H9 (cell line): ENCODE measurements at regions not wholly inside any gene's neighbourhood (a gene's known extent, or its start where the extent isn't known, plus 50 kb on each side); places are given as distances from the start of the nearest gene placed in this dataset.

Experiments
- DNase-seq: peaks from one replicate; pipeline ENCODE4 v3.0.0-alpha.2; 2017
- H2AFZ ChIP-seq: one replicate; pipeline ENCODE4 v1.6.1; 2013; ENCODE audit warnings: mild to moderate bottlenecking, low read length, control low read depth, moderate library complexity
- H2AK5ac ChIP-seq: 2 replicates; pipeline ENCODE4 v1.6.1; 2013; ENCODE audit warnings: low read length, control low read depth, mixed read lengths; ENCODE audit not compliant: insufficient read length
- H2BK120ac ChIP-seq: one replicate; pipeline ENCODE4 v1.6.1; 2013; ENCODE audit warnings: low read depth, mild to moderate bottlenecking, low read length, control low read depth, inconsistent platforms; ENCODE audit not compliant: poor library complexity, severe bottlenecking
- H2BK12ac ChIP-seq: 2 replicates; pipeline ENCODE4 v1.6.1; 2013; ENCODE audit warnings: low read length, control low read depth, mixed read lengths, low read depth; ENCODE audit not compliant: insufficient read length
- H2BK15ac ChIP-seq: 2 replicates; pipeline ENCODE4 v1.6.1; 2013; ENCODE audit warnings: low read depth, low read length, control low read depth
- H2BK20ac ChIP-seq: one replicate; pipeline ENCODE4 v1.6.1; 2013; ENCODE audit warnings: low read depth, mild to moderate bottlenecking, low read length, control low read depth, inconsistent platforms; ENCODE audit not compliant: poor library complexity, severe bottlenecking
- H2BK5ac ChIP-seq: 2 replicates; pipeline ENCODE4 v1.6.1; 2013; ENCODE audit warnings: low read length, control low read depth, mixed read lengths; ENCODE audit not compliant: insufficient read length
- H3K14ac ChIP-seq: 2 replicates; pipeline ENCODE4 v1.6.1; 2013; ENCODE audit warnings: low read length, control low read depth; ENCODE audit not compliant: insufficient read depth
- H3K18ac ChIP-seq: 2 replicates; pipeline ENCODE4 v1.6.1; 2013; ENCODE audit warnings: low read depth, mild to moderate bottlenecking, mixed read lengths, low read length, control low read depth; ENCODE audit not compliant: insufficient read length
- H3K23ac ChIP-seq: 2 replicates; pipeline ENCODE4 v1.6.1; 2013; ENCODE audit warnings: low read length, control low read depth, mixed read lengths, low read depth; ENCODE audit not compliant: insufficient read length
- H3K23me2 ChIP-seq: 2 replicates; pipeline ENCODE4 v1.6.1; 2013; ENCODE audit warnings: low read depth, mild to moderate bottlenecking, mixed read lengths, low read length, control low read depth; ENCODE audit not compliant: insufficient read length, poor library complexity, severe bottlenecking
- H3K27ac ChIP-seq: 2 replicates; pipeline ENCODE4 v1.5.1; 2013; ENCODE audit warnings: low read length, control low read depth, mixed read lengths, low read depth; ENCODE audit not compliant: insufficient read length
- H3K27me3 ChIP-seq: 2 replicates; pipeline ENCODE4 v1.6.1; 2013; ENCODE audit warnings: low read length, control low read depth, inconsistent platforms; ENCODE audit not compliant: insufficient read depth
- H3K4ac ChIP-seq: 2 replicates; pipeline ENCODE4 v1.6.1; 2013; ENCODE audit warnings: low read depth, mild to moderate bottlenecking, control low read depth, inconsistent platforms, low read length, moderate library complexity
- H3K4me1 ChIP-seq: 2 replicates; pipeline ENCODE4 v1.6.1; 2013; ENCODE audit warnings: low read length, control low read depth, inconsistent platforms; ENCODE audit not compliant: insufficient read depth
- H3K4me2 ChIP-seq: 2 replicates; pipeline ENCODE4 v1.6.1; 2013; ENCODE audit warnings: low read length, control low read depth, mixed read lengths; ENCODE audit not compliant: insufficient read length, insufficient read depth
- H3K56ac ChIP-seq: 2 replicates; pipeline ENCODE4 v1.6.1; 2013; ENCODE audit warnings: low read depth, mild to moderate bottlenecking, mixed read lengths, low read length, control low read depth; ENCODE audit not compliant: insufficient read length
- H3K79me1 ChIP-seq: 2 replicates; pipeline ENCODE4 v1.6.1; 2013; ENCODE audit warnings: low read depth, mild to moderate bottlenecking, moderate library complexity, low read length, control low read depth, inconsistent platforms; ENCODE audit not compliant: insufficient read depth, poor library complexity, severe bottlenecking
- H3K79me2 ChIP-seq: 2 replicates; pipeline ENCODE4 v1.6.1; 2013; ENCODE audit warnings: low read length, control low read depth, inconsistent platforms; ENCODE audit not compliant: insufficient read depth
- H3K9ac ChIP-seq: 2 replicates; pipeline ENCODE4 v1.6.1; 2013; ENCODE audit warnings: low read length, control low read depth, mixed read lengths; ENCODE audit not compliant: insufficient read length; ENCODE audit errors: extremely low read depth
- H3K9me3 ChIP-seq: one replicate; pipeline ENCODE4 v1.6.1; 2013; ENCODE audit warnings: low read depth, low read length, inconsistent platforms; ENCODE audit not compliant: control insufficient read depth
- H3T11ph ChIP-seq: one replicate; pipeline ENCODE4 v1.6.1; 2013; ENCODE audit warnings: mild to moderate bottlenecking, low read length, control low read depth, inconsistent platforms
- H4K20me1 ChIP-seq: one replicate; pipeline ENCODE4 v1.6.1; 2013; ENCODE audit not compliant: control insufficient read depth, insufficient read length, insufficient read depth
- H4K5ac ChIP-seq: 2 replicates; pipeline ENCODE4 v1.6.1; 2013; ENCODE audit warnings: low read depth, mild to moderate bottlenecking, mixed read lengths, low read length, control low read depth; ENCODE audit not compliant: insufficient read length
- H4K8ac ChIP-seq: replicated peaks from 2 replicates; pipeline ENCODE4 v1.6.1; 2013; ENCODE audit warnings: low read length, control low read depth, mixed read lengths, low read depth; ENCODE audit not compliant: insufficient read length
- H4K91ac ChIP-seq: 2 replicates; pipeline ENCODE4 v1.6.1; 2013; ENCODE audit warnings: low read depth, mild to moderate bottlenecking, moderate library complexity, mixed read lengths, low read length, control low read depth; ENCODE audit not compliant: insufficient read length
- H3K27ac Mint-ChIP-seq, 3 experiments: 2 replicates in 2 of 3; 3 replicates in 1 of 3; pipeline ENCODE4 v1.8.0; 2020 to 2021; ENCODE audit warnings: mixed read lengths in 3 of 3, mild to moderate bottlenecking in 1 of 3, moderate library complexity in 1 of 3
- H3K27me3 Mint-ChIP-seq: 2 replicates; pipeline ENCODE4 v1.8.0; 2021; ENCODE audit warnings: low read depth, mild to moderate bottlenecking, moderate library complexity, mixed read lengths
- H3K36me3 Mint-ChIP-seq, 3 experiments: 2 replicates in 2 of 3; 3 replicates in 1 of 3; pipeline ENCODE4 v1.8.0; 2020 to 2021; ENCODE audit warnings: low read depth in 3 of 3, mixed read lengths in 3 of 3; ENCODE audit not compliant: insufficient read depth in 1 of 3
- H3K4me1 Mint-ChIP-seq, 2 experiments: 2 replicates each; pipeline ENCODE4 v1.8.0; 2020; ENCODE audit warnings: mixed read lengths in 2 of 2
- H3K4me3 Mint-ChIP-seq, 2 experiments: 2 replicates in 1 of 2; 3 replicates in 1 of 2; pipeline ENCODE4 v1.8.0; 2020 to 2021; ENCODE audit warnings: mild to moderate bottlenecking in 2 of 2, mixed read lengths in 2 of 2, moderate library complexity in 1 of 2
- H3K9me3 Mint-ChIP-seq, 2 experiments: 2 replicates in 1 of 2; 3 replicates in 1 of 2; pipeline ENCODE4 v1.8.0; 2020; ENCODE audit warnings: mild to moderate bottlenecking in 2 of 2, mixed read lengths in 2 of 2, moderate library complexity in 1 of 2
- WGBS: extraction: QIAGEN DNeasy Blood & Tissue Kit; methylation state at CpG from one replicate; pipeline ENCODE4 v1.1.7; 2013; ENCODE audit warnings: missing lambda C conversion rate, low lambda C conversion rate, mixed read lengths; ENCODE audit not compliant: insufficient read length; ENCODE audit errors: extremely low coverage; 5-methylcytosine and 5-hydroxymethylcytosine counted together
- TF ChIP-seq, protein P1 (sequence below): fragments of 200-600 bp; sonication (generic); conservative IDR thresholded peaks from 3 replicates; pipeline ENCODE4 v1.8.0; 2021; ENCODE audit warnings: antibody characterized with exemption, mild to moderate bottlenecking

DNA sequence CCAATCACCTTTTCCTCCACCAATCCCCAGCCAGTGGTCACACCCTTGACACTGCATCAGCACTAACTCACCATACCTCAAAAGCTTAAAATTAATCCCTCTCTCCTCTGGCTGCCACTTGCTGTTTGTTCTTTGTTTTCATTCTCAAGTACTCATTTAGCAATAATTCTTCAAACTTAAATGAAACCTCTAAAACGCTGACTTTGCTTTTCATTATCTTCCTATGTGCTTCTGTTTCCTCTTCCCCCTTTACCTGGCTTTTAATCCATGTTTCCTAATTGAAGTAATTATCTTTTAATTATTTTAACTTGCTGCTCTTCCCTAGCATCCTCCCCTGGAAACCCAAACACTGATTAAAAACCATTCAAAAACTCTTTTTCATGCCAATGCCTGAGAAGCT lies 348.9 kb upstream of the MEOX2 start:
- Mint-ChIP-seq H3K36me3 (no peaks in the 10 kb centered on the region), H3K4me3 (no peak overlapping the region)
- H3K9ac ChIP-seq: no peak overlapping the region

More for the DNA sequence above, 348.9 kb upstream of the MEOX2 start:
- Histone ChIP-seq H4K8ac (no peak overlapping the region), H2BK20ac (no peak overlapping the region), H2BK15ac (no peak overlapping the region), H2BK120ac (no peak overlapping the region), H2AK5ac (no peak overlapping the region), H4K5ac (no peak overlapping the region), H3K23me2 (no peaks in the 10 kb centered on the region), H3K14ac (no peak overlapping the region), H4K20me1 (no peaks in the 10 kb centered on the region), H3K27me3 (no peaks in the 10 kb centered on the region), H3K4ac (no peak overlapping the region), H3K9me3 (no peaks in the 10 kb centered on the region), H2AFZ (no peak overlapping the region), H2BK5ac (no peak overlapping the region), H3K27ac (no peak overlapping the region), H2BK12ac (no peak overlapping the region), H4K91ac (no peak overlapping the region), H3K56ac (no peak overlapping the region), H3T11ph (no peak overlapping the region), H3K23ac (no peak overlapping the region), H3K4me2 (no peak overlapping the region), H3K4me1 (no peaks in the 10 kb centered on the region), H3K18ac (no peak overlapping the region), H3K79me2 (no peaks in the 10 kb centered on the region), H3K79me1 (no peaks in the 10 kb centered on the region)
- no CpG with 5 or more reads among the region's 1 CpG for WGBS
- H3K4me1 Mint-ChIP-seq: peaks cover 0 to 14% of the 10 kb centered on the region in 2 experiments; a peak in 2 of 4 replicates
- DNase-seq: no peak
- no peaks in the 10 kb centered on the region for H3K9me3 Mint-ChIP-seq
- TF ChIP-seq, protein P1, sequence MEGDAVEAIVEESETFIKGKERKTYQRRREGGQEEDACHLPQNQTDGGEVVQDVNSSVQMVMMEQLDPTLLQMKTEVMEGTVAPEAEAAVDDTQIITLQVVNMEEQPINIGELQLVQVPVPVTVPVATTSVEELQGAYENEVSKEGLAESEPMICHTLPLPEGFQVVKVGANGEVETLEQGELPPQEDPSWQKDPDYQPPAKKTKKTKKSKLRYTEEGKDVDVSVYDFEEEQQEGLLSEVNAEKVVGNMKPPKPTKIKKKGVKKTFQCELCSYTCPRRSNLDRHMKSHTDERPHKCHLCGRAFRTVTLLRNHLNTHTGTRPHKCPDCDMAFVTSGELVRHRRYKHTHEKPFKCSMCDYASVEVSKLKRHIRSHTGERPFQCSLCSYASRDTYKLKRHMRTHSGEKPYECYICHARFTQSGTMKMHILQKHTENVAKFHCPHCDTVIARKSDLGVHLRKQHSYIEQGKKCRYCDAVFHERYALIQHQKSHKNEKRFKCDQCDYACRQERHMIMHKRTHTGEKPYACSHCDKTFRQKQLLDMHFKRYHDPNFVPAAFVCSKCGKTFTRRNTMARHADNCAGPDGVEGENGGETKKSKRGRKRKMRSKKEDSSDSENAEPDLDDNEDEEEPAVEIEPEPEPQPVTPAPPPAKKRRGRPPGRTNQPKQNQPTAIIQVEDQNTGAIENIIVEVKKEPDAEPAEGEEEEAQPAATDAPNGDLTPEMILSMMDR: no peak
- H3K27ac Mint-ChIP-seq: no peak overlapping the region
- H3K27me3 Mint-ChIP-seq: no peaks in the 10 kb centered on the region
